Heart right ventricle (tissue), 16 donors: ENCODE measurements at regions not wholly inside any gene's neighbourhood (a gene's known extent, or its start where the extent isn't known, plus 50 kb on each side); places are given as distances from the start of the nearest gene placed in this dataset.

Experiments
- ATAC-seq, 8 donors: fragments of 200-7000 bp; cut with Tn5 transposase; one replicate each; pipeline ENCODE4 v1.9.1; 2020; ENCODE audit warnings: mild to moderate bottlenecking in 8 of 8, moderate library complexity in 8 of 8, moderate number of reproducible peaks in 1 of 8
- DNase-seq, 2 donors: peaks; one replicate each; pipeline ENCODE4 v3.0.0-alpha.2; 2020
- H3K27ac ChIP-seq, 10 donors: fragments of 200-600 bp; sonication (generic) in 2 of 10; one replicate each; pipeline versions ENCODE4 v1.5.0 to v1.8.0; 2020 to 2022; ENCODE audit warnings: mild to moderate bottlenecking in 3 of 10
- H3K27me3 ChIP-seq, 7 donors: fragments of 200-600 bp; one replicate each; pipeline ENCODE4 v1.8.0; 2021 to 2022; ENCODE audit warnings: mild to moderate bottlenecking in 2 of 7
- H3K36me3 ChIP-seq, 9 donors: fragments of 200-600 bp; sonication (generic) in 1 of 9; one replicate each; pipeline versions ENCODE4 v1.5.0 to v1.8.0; 2020 to 2022; ENCODE audit warnings: mild to moderate bottlenecking in 2 of 9
- H3K4me1 ChIP-seq, 9 donors: fragments of 200-600 bp; sonication (generic) in 1 of 9; one replicate each; pipeline versions ENCODE4 v1.5.0 to v1.8.0; 2020 to 2022; ENCODE audit warnings: mild to moderate bottlenecking in 4 of 9
- H3K4me3 ChIP-seq, 10 donors: fragments of 200-600 bp; sonication (generic) in 2 of 10; one replicate each; pipeline versions ENCODE4 v1.5.0 to v1.8.0; 2020 to 2022; ENCODE audit warnings: mild to moderate bottlenecking in 7 of 10, moderate library complexity in 2 of 10
- H3K9me3 ChIP-seq, 11 donors: fragments of 200-600 bp in 10 of 11; sonication (generic) in 2 of 11; one replicate each; pipeline versions ENCODE4 v1.5.0 to v1.8.0; 2013 to 2022; ENCODE audit warnings: mild to moderate bottlenecking in 2 of 11, control low read depth in 1 of 11, moderate library complexity in 1 of 11
- WGBS, 2 donors: extraction: QIAGEN DNeasy Blood & Tissue Kit; methylation state at CpG; one replicate each; pipeline ENCODE4 v1.1.7; 2013; ENCODE audit warnings: inconsistent platforms in 1 of 2; 5-methylcytosine and 5-hydroxymethylcytosine counted together
- intact Hi-C, 10 donors: fragments of 100-400 bp; cut with DNase I; formaldehyde crosslinking; loops; one replicate each; pipeline versions ENCODE4 v1.11.1 to v1.14.2; 2022
- TF ChIP-seq, protein P1 (sequence below), 9 donors: fragments of 200-600 bp; sonication (generic) in 2 of 9; IDR thresholded peaks; one replicate each; pipeline versions ENCODE4 v1.5.0 to v1.8.0; 2021 to 2022; ENCODE audit warnings: antibody characterized with exemption in 9 of 9, mild to moderate bottlenecking in 5 of 9, moderate library complexity in 1 of 9
- donor health status: Arrhythmogenic right ventricular cardiomyopathy.
- donor health status: ischemic (EF 13 %, LVEDD 7.1; RV severe dilation, severe dysfunction).
- donor health status: healthy with polysubstance abuse.
- donor health status: DM: no; HTN: yes; CAD: no.
- donor health status: DM: no; HTN: no; CAD: no.
- donor health status: ischemic (EF 25% LVEDD 6.9; RV normal size, moderate dysfunction).
- donor health status: ischemic (EF 25% LVEDD 5.7; RV mildly dilated, moderate dysfunction).
- donor health status: healthy.
- donor health status: DM: yes; HTN: yes; CAD: no.
- donor health status: Ischemic cardiomyopathy.
- donor health status: ischemic (EF 35%, LVEDD 5.7; RV mildly dilated, moderate dysfunction).
- donor health status: nonischemic (EF 11% LVEDD 7.7; RV severe dilation, severe dysfunction).
- donor health status: DM: yes; HTN: yes; CAD: no.
- donor health status: PGD.
- donor health status: ischemic (EF 29% LVEDD 5.4; RV normal size, mild dysfunction).
- donor health status: nonischemic (EF 23%, LVEDD 6.1; RV moderate dilation, normal function).

DNA sequence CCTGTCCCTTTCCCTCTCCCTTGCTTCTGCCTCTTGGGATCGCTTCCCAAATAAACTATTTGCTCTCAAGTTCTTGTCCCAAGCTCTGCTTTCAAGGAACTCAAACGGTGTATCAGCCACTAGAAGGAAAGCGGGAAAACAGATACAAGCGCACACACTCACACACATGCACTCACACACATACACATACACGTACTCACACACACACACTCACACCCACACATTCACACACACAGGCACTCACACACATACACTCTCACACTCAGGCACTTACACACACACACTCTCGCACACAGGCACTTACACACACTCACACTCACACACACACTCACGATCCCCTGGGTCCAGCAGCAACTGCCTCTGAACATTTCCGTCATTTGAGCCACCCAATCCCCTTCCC is 121.9 kb downstream of the RAB11FIP2 start:
- Histone ChIP-seq H3K4me3 (no peak overlapping the region), H3K36me3 (no peaks in the 10 kb centered on the region), H3K27me3 (peaks cover 0 to 24% (median 7%) of the 10 kb centered on the region in 7 donors), H3K9me3 (no peaks in the 10 kb centered on the region), H3K4me1 (no peaks in the 10 kb centered on the region), H3K27ac (no peak overlapping the region)
- intact Hi-C loops = loop anchor here in 1 of 10 donors (5.0 kb wide), 1 partner anchor 143 kb away; no protein-coding TSS in a partner anchor
- TF ChIP-seq, protein P1, sequence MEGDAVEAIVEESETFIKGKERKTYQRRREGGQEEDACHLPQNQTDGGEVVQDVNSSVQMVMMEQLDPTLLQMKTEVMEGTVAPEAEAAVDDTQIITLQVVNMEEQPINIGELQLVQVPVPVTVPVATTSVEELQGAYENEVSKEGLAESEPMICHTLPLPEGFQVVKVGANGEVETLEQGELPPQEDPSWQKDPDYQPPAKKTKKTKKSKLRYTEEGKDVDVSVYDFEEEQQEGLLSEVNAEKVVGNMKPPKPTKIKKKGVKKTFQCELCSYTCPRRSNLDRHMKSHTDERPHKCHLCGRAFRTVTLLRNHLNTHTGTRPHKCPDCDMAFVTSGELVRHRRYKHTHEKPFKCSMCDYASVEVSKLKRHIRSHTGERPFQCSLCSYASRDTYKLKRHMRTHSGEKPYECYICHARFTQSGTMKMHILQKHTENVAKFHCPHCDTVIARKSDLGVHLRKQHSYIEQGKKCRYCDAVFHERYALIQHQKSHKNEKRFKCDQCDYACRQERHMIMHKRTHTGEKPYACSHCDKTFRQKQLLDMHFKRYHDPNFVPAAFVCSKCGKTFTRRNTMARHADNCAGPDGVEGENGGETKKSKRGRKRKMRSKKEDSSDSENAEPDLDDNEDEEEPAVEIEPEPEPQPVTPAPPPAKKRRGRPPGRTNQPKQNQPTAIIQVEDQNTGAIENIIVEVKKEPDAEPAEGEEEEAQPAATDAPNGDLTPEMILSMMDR (IDR thresholded peaks at IDR 0.05) = no peak
- DNase-seq (no peak), ATAC-seq (no peak)
- 87 to 89% methylated on average over 8 of the region's 8 CpGs for WGBS, 2 donors

DNA sequence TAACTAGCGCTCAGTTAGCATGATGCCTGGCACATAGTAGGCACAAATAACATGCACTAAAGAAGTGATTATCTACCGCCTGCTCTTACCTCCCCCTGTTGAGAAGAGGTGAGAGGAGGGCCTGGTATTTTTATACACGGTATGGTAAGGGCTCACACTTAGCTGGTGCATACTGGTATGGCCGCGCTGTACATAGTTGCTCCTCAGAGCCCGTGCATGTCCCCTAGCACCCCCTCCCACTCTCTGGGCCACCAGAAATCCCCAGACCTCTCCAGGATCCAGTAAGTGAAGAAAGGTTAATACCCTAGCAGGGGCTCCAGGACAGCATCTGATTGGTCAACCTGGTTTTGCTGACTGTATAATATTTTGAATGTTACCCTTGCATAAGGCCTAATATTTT is 121.4 kb downstream of the RAB11FIP2 start:
- no peaks in the 10 kb centered on the region for H3K4me1 ChIP-seq
- no peak overlapping the region for H3K27ac ChIP-seq
- no peak for DNase-seq
- intact Hi-C loops = no loop called here
- no peak for ATAC-seq
- 89 to 96% methylated on average over 6 of the region's 6 CpGs for WGBS, 2 donors
- H3K27me3 ChIP-seq = peaks cover 0 to 24% (median 7%) of the 10 kb centered on the region in 7 donors
- H3K9me3 ChIP-seq = no peaks in the 10 kb centered on the region
- H3K4me3 ChIP-seq = no peak overlapping the region
- no peaks in the 10 kb centered on the region for H3K36me3 ChIP-seq
- TF ChIP-seq, protein P1 (IDR thresholded peaks at IDR 0.05) = no peak

DNA sequence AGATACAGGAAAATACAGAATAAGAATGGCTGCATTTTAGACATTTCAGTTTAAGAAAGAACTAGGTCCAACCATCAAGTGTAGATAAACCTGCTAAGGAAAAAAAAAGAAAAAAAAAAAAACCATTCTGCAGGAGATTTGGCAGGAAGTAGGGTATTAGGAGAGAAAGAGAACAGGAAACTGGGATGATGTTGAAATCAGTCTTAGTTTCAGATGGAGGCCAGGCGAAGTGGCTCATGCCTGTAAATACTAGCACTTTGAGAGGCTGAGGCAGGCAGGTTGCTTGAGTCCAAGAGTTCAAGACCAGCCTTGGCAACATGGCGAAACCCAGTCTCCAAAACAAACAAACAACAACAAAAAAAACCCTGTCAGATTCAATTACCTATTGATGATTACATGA is 120.2 kb downstream of the RAB11FIP2 start:
- Histone ChIP-seq H3K27me3 (peaks cover 0 to 15% (median 0%) of the 10 kb centered on the region in 7 donors), H3K27ac (no peak overlapping the region), H3K4me3 (no peak overlapping the region), H3K36me3 (no peaks in the 10 kb centered on the region), H3K9me3 (peaks cover 0 to 3% (median 0%) of the 10 kb centered on the region in 11 donors), H3K4me1 (no peaks in the 10 kb centered on the region)
- ATAC-seq (peak in 2 of 8 donors; percentile 25 to 37), DNase-seq (no peak)
- 65 to 78% methylated on average over 2 of the region's 2 CpGs for WGBS, 2 donors
- TF ChIP-seq, protein P1 (IDR thresholded peaks at IDR 0.05) = no peak
- intact Hi-C loops = no loop called here

DNA sequence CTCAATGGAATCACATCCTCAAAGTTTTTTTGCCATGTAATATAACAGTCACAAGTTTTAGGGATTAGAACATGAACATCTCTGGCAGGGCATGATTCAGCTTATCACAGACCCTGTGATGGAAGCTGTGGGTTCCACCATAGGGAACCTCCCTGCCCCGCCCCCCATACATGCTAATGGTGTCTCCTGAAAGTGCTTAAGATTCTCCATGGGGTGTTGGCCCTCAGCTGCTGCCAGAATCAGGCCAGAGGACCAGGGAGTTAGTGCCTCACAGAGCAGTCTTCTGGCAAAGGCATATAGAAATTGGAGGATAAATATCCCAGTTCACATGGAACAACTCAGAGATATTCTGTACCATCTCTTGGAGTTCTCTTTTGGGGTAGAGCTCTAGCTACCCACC is 119.4 kb downstream of the RAB11FIP2 start:
- Histone ChIP-seq H3K9me3 (peaks cover 0 to 3% (median 0%) of the 10 kb centered on the region in 11 donors), H3K27ac (no peak overlapping the region), H3K4me3 (no peak overlapping the region), H3K4me1 (no peaks in the 10 kb centered on the region), H3K27me3 (peaks cover 0 to 13% (median 0%) of the 10 kb centered on the region in 7 donors), H3K36me3 (no peaks in the 10 kb centered on the region)
- TF ChIP-seq, protein P1 (IDR thresholded peaks at IDR 0.05) = no peak
- DNase-seq (no peak), ATAC-seq (no peak)
- intact Hi-C loops = no loop called here
- WGBS, 2 donors = 8 to 41% methylated on average over 1 of the region's 1 CpG
